ENCODE measurements at regions not wholly inside any gene's neighbourhood (a gene's known extent, or its start where the extent isn't known, plus 50 kb on each side); places are given as distances from the start of the nearest gene placed in this dataset.

- TF ChIP-seq WRNIP1 (IDR thresholded peaks at IDR 0.05; ENCODE audit: borderline replicate concordance, low read depth, low read length): no peak
These were observed 66.3 kb upstream of the SORCS3 start (continued) for GRCh38 chr10:104574838-104575237.

DNA sequence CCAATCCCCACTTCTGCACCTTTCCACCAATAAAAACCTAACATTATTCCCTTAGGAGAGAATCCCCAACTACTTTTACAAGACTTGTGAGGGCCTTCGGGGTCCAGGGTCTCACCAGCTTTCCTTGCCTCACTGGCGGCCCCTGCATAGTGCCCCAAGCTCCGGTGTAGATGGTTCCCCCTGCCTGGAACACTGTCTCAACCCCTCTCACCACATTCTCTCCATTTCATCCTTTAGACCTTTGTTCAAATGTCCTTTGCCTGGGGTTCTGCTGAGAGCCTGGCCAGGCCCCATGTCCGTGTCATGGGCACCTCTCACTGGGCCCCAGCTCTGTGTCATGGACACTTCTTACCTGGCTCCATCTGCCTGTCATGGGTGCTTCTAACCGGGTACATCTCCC is 64.5 kb upstream of the SORCS3 start:
- DNase-seq (ENCODE audit: low read depth, low spot score) (no peak), FAIRE-seq (no peak), ATAC-seq (no peak)
- Histone ChIP-seq H3K27me3 (replicated peaks in 1 of 2; ENCODE audit: control insufficient read depth in 2 of 2, insufficient read depth in 2 of 2, low read length in 1 of 2) (no peaks in the 10 kb centered on the region), H3K9me3 (replicated peaks; ENCODE audit: control insufficient read depth, insufficient read depth, low read length) (no peaks in the 10 kb centered on the region), H3K4me2 (ENCODE audit: control insufficient read depth, insufficient read depth) (no peak overlapping the region), H3K27ac (ENCODE audit: control insufficient read depth, insufficient read depth) (no peak overlapping the region), H4K20me1 (ENCODE audit: control insufficient read depth, insufficient read depth) (no peaks in the 10 kb centered on the region; the same call in 1 of the 2 replicates), H3K79me2 (ENCODE audit: control insufficient read depth, insufficient read depth, low read length) (no peaks in the 10 kb centered on the region), H3K4me1 (ENCODE audit: control insufficient read depth, insufficient read depth, low read length) (no peaks in the 10 kb centered on the region), H3K36me3 (ENCODE audit: control insufficient read depth in 2 of 2, insufficient read depth in 2 of 2, low read length in 1 of 2) (no peaks in the 10 kb centered on the region), H3K4me3 (no peak overlapping the region), H2AFZ (ENCODE audit: control insufficient read depth, low read depth, low read length) (no peak overlapping the region), H3K9ac (ENCODE audit: control insufficient read depth, insufficient read depth, low read length) (no peak overlapping the region)
- ChIA-PET SMC1A (ENCODE audit: uncharacterized antibody, unreplicated experiment) (no interaction called here), RAD21 (ENCODE audit: unreplicated experiment) (no interaction called here), POLR2A (no interaction called here), CTCF (no interaction called here)
- in situ Hi-C loops (cut with MboI): no loop called here
- no TSS peak for BruUV-seq (replicated peaks)
- intact Hi-C loops (cut with micrococcal nuclease; ENCODE audit: unreplicated experiment): no loop called here
- WGBS (ENCODE audit: insufficient coverage, insufficient replicate concordance, low lambda C conversion rate, missing lambda C conversion rate): 8% methylated on average over 5 of the region's 5 CpGs
- no peak for TF ChIP-seq EED (IDR thresholded peaks at IDR 0.05; ENCODE audit: low read depth)
- no peak for TF ChIP-seq ZNF592 (IDR thresholded peaks at IDR 0.05)
- no peak for TF ChIP-seq GABPA (IDR thresholded peaks at IDR 0.05; ENCODE audit: low read depth)
- TF ChIP-seq EGR1 (IDR thresholded peaks at IDR 0.05; ENCODE audit: borderline replicate concordance in 1 of 2, low read depth in 2 of 2, low read length in 2 of 2): no peak
- TF ChIP-seq STAT1 (conservative IDR thresholded peaks at IDR 0.05): no peak
- no peak for TF ChIP-seq E4F1 (IDR thresholded peaks at IDR 0.05; ENCODE audit: borderline replicate concordance, partially characterized antibody)
- TF ChIP-seq SMC3 (IDR thresholded peaks at IDR 0.05; ENCODE audit: borderline replicate concordance, low read length): no peak
- TF ChIP-seq SKIL (IDR thresholded peaks at IDR 0.05; ENCODE audit: low read depth, poor library complexity, severe bottlenecking): no peak
- no peak for TF ChIP-seq FOXK2 (IDR thresholded peaks at IDR 0.05)
- no peak for TF ChIP-seq IRF5 (IDR thresholded peaks at IDR 0.05; ENCODE audit: borderline replicate concordance)
- no peak for TF ChIP-seq SUPT20H (IDR thresholded peaks at IDR 0.05; ENCODE audit: borderline replicate concordance, control insufficient read depth, low read depth, low read length)
- TF ChIP-seq YBX1 (IDR thresholded peaks at IDR 0.05): no peak
- no peak for TF ChIP-seq RBBP5 (conservative IDR thresholded peaks at IDR 0.05)

Measured in GM12878 (cell line).